ENCODE measurements at regions not wholly inside any gene's neighbourhood (a gene's known extent, or its start where the extent isn't known, plus 50 kb on each side); places are given as distances from the start of the nearest gene placed in this dataset.
"Not testable (repeated sequence)": the region's sequence is repeated elsewhere in the genome, so short reads cannot be mapped to it uniquely, and the experiment has no call there.

GRCh38 chr13:18608851-18609250 lies 572.8 kb downstream of the TUBA3C start:
- H3K36me3 ChIP-seq (ENCODE audit: control insufficient read depth, insufficient read depth, low read length); DNase-seq; H3K27ac ChIP-seq (ENCODE audit: low read length); H3K4me1 ChIP-seq (ENCODE audit: control insufficient read depth, insufficient read depth, low read length); H3K27me3 ChIP-seq (ENCODE audit: control insufficient read depth, insufficient read depth, low read length); H3K9me3 ChIP-seq (ENCODE audit: control insufficient read depth, low read depth, low read length); H3K4me3 ChIP-seq (ENCODE audit: low read length): not testable (repeated sequence)
- no CpG with 5 or more reads among the region's 40 CpGs for WGBS (ENCODE audit: insufficient coverage, low lambda C conversion rate)

GRCh38 chr13:18600366-18600765 lies 581.3 kb downstream of the TUBA3C start:
- H3K4me1 ChIP-seq (ENCODE audit: control insufficient read depth, insufficient read depth, low read length); DNase-seq; H3K36me3 ChIP-seq (ENCODE audit: control insufficient read depth, insufficient read depth, low read length); H3K27me3 ChIP-seq (ENCODE audit: control insufficient read depth, insufficient read depth, low read length); H3K27ac ChIP-seq (ENCODE audit: low read length); H3K4me3 ChIP-seq (ENCODE audit: low read length): not testable (repeated sequence)
- H3K9me3 ChIP-seq (ENCODE audit: control insufficient read depth, low read depth, low read length), result peaks cover 15% of the 10 kb centered on the region
- no CpG with 5 or more reads among the region's 24 CpGs for WGBS (ENCODE audit: insufficient coverage, low lambda C conversion rate)

- H3K27me3 ChIP-seq (ENCODE audit: control insufficient read depth, insufficient read depth, low read length); H3K36me3 ChIP-seq (ENCODE audit: control insufficient read depth, insufficient read depth, low read length); H3K4me3 ChIP-seq (ENCODE audit: low read length); DNase-seq; H3K27ac ChIP-seq (ENCODE audit: low read length); H3K4me1 ChIP-seq (ENCODE audit: control insufficient read depth, insufficient read depth, low read length): not testable (repeated sequence)
- no CpG with 5 or more reads among the region's 25 CpGs for WGBS (ENCODE audit: insufficient coverage, low lambda C conversion rate)
- peaks cover 15% of the 10 kb centered on the region for H3K9me3 ChIP-seq (ENCODE audit: control insufficient read depth, low read depth, low read length)
Observed at GRCh38 chr13:18599791-18600211, 581.8 kb downstream of the TUBA3C start.

GRCh38 chr13:18598543-18598942 lies 583.1 kb downstream of the TUBA3C start:
- H3K36me3 ChIP-seq (ENCODE audit: control insufficient read depth, insufficient read depth, low read length); H3K4me3 ChIP-seq (ENCODE audit: low read length); H3K27me3 ChIP-seq (ENCODE audit: control insufficient read depth, insufficient read depth, low read length); DNase-seq; H3K4me1 ChIP-seq (ENCODE audit: control insufficient read depth, insufficient read depth, low read length); H3K27ac ChIP-seq (ENCODE audit: low read length): not testable (repeated sequence)
- H3K9me3 ChIP-seq (ENCODE audit: control insufficient read depth, low read depth, low read length), result peaks cover 15% of the 10 kb centered on the region
- WGBS (ENCODE audit: insufficient coverage, low lambda C conversion rate), result no CpG with 5 or more reads among the region's 24 CpGs

DNA sequence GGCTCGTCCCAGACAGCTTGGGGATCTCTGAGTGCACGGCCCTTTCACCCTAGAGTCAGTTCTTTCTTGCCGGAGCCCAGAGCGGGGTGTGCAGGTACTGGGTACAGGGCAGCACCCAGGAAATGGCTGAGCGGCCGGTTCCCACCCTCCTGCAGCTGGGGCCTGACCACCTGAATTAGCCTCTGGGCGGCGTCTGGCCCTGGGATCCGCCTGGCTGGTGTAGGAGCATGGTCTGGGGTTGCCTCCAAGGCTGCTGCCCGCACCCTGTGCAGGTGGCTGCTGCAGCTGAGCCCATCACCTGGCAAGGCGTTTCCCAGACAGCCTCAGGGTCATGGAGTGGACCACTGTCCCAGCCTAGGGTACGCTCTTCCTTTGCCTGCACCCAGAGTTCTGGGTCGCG lies 583.7 kb downstream of the TUBA3C start:
- not testable (repeated sequence) for H3K4me3 ChIP-seq (ENCODE audit: low read length); DNase-seq; H3K36me3 ChIP-seq (ENCODE audit: control insufficient read depth, insufficient read depth, low read length); H3K27ac ChIP-seq (ENCODE audit: low read length); H3K4me1 ChIP-seq (ENCODE audit: control insufficient read depth, insufficient read depth, low read length); H3K27me3 ChIP-seq (ENCODE audit: control insufficient read depth, insufficient read depth, low read length)
- WGBS (ENCODE audit: insufficient coverage, low lambda C conversion rate), result no CpG with 5 or more reads among the region's 14 CpGs
- peaks cover 15% of the 10 kb centered on the region for H3K9me3 ChIP-seq (ENCODE audit: control insufficient read depth, low read depth, low read length)

DNA sequence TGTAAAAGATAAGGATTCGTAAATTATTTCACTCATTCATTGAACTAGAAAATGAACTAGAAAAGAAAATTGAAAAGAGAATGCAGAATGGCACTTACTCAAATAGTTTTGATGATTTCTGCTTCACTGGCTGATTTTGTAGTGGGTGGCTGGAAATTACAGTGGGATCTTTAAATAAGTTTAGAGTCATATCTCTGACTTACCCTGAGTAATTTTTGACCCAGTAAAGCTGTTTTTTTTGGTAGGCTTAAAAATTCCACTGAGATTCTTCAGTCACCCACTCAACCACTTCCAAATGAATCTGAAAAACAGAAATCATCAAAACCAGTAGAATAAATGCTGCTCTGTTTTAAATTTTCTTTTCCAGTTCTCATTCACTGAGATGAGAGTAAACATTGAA lies 604.5 kb downstream of the TUBA3C start:
- WGBS (ENCODE audit: insufficient coverage, low lambda C conversion rate), result no CpG with 5 or more reads among the region's 1 CpG
- DNase-seq; H3K27me3 ChIP-seq (ENCODE audit: control insufficient read depth, insufficient read depth, low read length); H3K9me3 ChIP-seq (ENCODE audit: control insufficient read depth, low read depth, low read length); H3K27ac ChIP-seq (ENCODE audit: low read length); H3K36me3 ChIP-seq (ENCODE audit: control insufficient read depth, insufficient read depth, low read length); H3K4me3 ChIP-seq (ENCODE audit: low read length); H3K4me1 ChIP-seq (ENCODE audit: control insufficient read depth, insufficient read depth, low read length): not testable (repeated sequence)

GRCh38 chr13:18567890-18568289 lies 613.7 kb downstream of the TUBA3C start:
- not testable (repeated sequence) for H3K27me3 ChIP-seq (ENCODE audit: control insufficient read depth, insufficient read depth, low read length); DNase-seq; H3K4me3 ChIP-seq (ENCODE audit: low read length); H3K27ac ChIP-seq (ENCODE audit: low read length); H3K9me3 ChIP-seq (ENCODE audit: control insufficient read depth, low read depth, low read length); H3K36me3 ChIP-seq (ENCODE audit: control insufficient read depth, insufficient read depth, low read length); H3K4me1 ChIP-seq (ENCODE audit: control insufficient read depth, insufficient read depth, low read length)
- no CpG with 5 or more reads among the region's 30 CpGs for WGBS (ENCODE audit: insufficient coverage, low lambda C conversion rate)
